H1 (cell line): ENCODE measurements at regions not wholly inside any gene's neighbourhood (a gene's known extent, or its start where the extent isn't known, plus 50 kb on each side); places are given as distances from the start of the nearest gene placed in this dataset.

ENCODE experiments used
- CTCF ChIA-PET: fragments of 300-600 bp; sonication (Branson Sonifier 250); formaldehyde crosslinking; loops from one replicate; lab custom pipeline; 2021; ENCODE audit not compliant: partially characterized antibody; lab: Charles Lee
- POLR2A ChIA-PET: fragments of 300-600 bp; sonication (Branson Sonifier 250); formaldehyde crosslinking; loops from one replicate; lab custom pipeline; 2021; ENCODE audit warnings: inconsistent platforms; ENCODE audit not compliant: partially characterized antibody; lab: Charles Lee
- DNase-seq, 2 experiments: peaks; one replicate each; pipeline versions ENCODE4 v3.0.0 to v3.0.0-alpha.2; 2010 to 2022; ENCODE audit warnings: low spot score in 2 of 2, low read depth in 1 of 2, mixed read lengths in 1 of 2
- FAIRE-seq: peaks from 2 replicates; lab custom pipeline; 2011; peaks lifted over from hg19 to GRCh38; lab: Jason Lieb, UNC
- H2AFZ ChIP-seq: 2 replicates; pipeline ENCODE4 v1.8.1; 2012; ENCODE audit warnings: low read length, inconsistent platforms
- H2AK5ac ChIP-seq: 2 replicates; pipeline ENCODE4 v1.6.1; 2013; ENCODE audit warnings: low read depth, low read length
- H2BK120ac ChIP-seq: replicated peaks from 2 replicates; pipeline ENCODE3; 2013; ENCODE audit warnings: low read depth, low read length, inconsistent platforms
- H2BK12ac ChIP-seq: 2 replicates; pipeline ENCODE4 v1.6.1; 2013; ENCODE audit warnings: low read depth, low read length
- H2BK15ac ChIP-seq: 2 replicates; pipeline ENCODE4 v1.6.1; 2013; ENCODE audit warnings: low read length
- H2BK20ac ChIP-seq: 2 replicates; pipeline ENCODE4 v1.6.1; 2013; ENCODE audit warnings: low read length
- H2BK5ac ChIP-seq: 2 replicates; pipeline ENCODE4 v1.6.1; 2013; ENCODE audit warnings: low read depth, low read length
- H3K14ac ChIP-seq: 2 replicates; pipeline ENCODE4 v1.6.1; 2013; ENCODE audit warnings: inconsistent platforms; ENCODE audit not compliant: insufficient read length
- H3K18ac ChIP-seq: 2 replicates; pipeline ENCODE4 v1.6.1; 2013; ENCODE audit warnings: low read length; ENCODE audit errors: extremely low read depth
- H3K23ac ChIP-seq: 2 replicates; pipeline ENCODE4 v1.6.1; 2013; ENCODE audit warnings: inconsistent platforms; ENCODE audit not compliant: insufficient read length
- H3K23me2 ChIP-seq: 2 replicates; pipeline ENCODE4 v1.6.1; 2013; ENCODE audit warnings: low read depth, low read length
- H3K27ac ChIP-seq: 2 replicates; pipeline ENCODE4 v1.6.1; 2011; ENCODE audit warnings: low read depth, low read length, inconsistent platforms
- H3K27me3 ChIP-seq, 4 experiments: replicated peaks in 1 of 4; 1 replicate in 1 of 4; 2 replicates in 3 of 4; pipeline versions ENCODE4 v1.6.1 to v1.8.1; 2011 to 2013; ENCODE audit warnings: low read length in 3 of 4, mild to moderate bottlenecking in 3 of 4, inconsistent platforms in 2 of 4, mixed read lengths in 2 of 4, moderate library complexity in 1 of 4; ENCODE audit not compliant: control insufficient read depth in 3 of 4, insufficient read depth in 3 of 4; ENCODE audit errors: extremely low read depth in 1 of 4
- H3K36me3 ChIP-seq, 4 experiments: 2 replicates each; pipeline versions ENCODE4 v1.6.1 to v1.8.1; 2011 to 2013; ENCODE audit warnings: mild to moderate bottlenecking in 4 of 4, low read length in 3 of 4, moderate library complexity in 2 of 4, control low read depth in 1 of 4, inconsistent platforms in 1 of 4; ENCODE audit not compliant: insufficient read depth in 4 of 4, control insufficient read depth in 2 of 4
- H3K4ac ChIP-seq: replicated peaks from 2 replicates; pipeline ENCODE3; 2013; ENCODE audit warnings: low read length, low read depth, mixed read lengths, inconsistent platforms; ENCODE audit not compliant: insufficient read length
- H3K4me1 ChIP-seq, 4 experiments: replicated peaks in 1 of 4; 1 replicate in 1 of 4; 2 replicates in 3 of 4; pipeline versions ENCODE4 v1.6.1 to v1.8.1; 2011 to 2013; ENCODE audit warnings: low read length in 3 of 4, inconsistent platforms in 2 of 4, mixed read lengths in 1 of 4; ENCODE audit not compliant: insufficient read depth in 4 of 4, control insufficient read depth in 3 of 4
- H3K4me2 ChIP-seq, 2 experiments: 2 replicates each; pipeline versions ENCODE4 v1.6.1 to v1.8.1; 2011 to 2013; ENCODE audit warnings: low read depth in 2 of 2, low read length in 2 of 2, control low read depth in 1 of 2, inconsistent platforms in 1 of 2, mild to moderate bottlenecking in 1 of 2; ENCODE audit not compliant: insufficient read depth in 1 of 2
- H3K4me3 ChIP-seq, 4 experiments: fragments of 200-600, 300-600 bp in 1 of 4; sonication (generic), shearing (Covaris generic), sonication (Bioruptor Twin) in 1 of 4; 2 replicates each; pipeline versions ENCODE4 v1.5.1 to v1.8.1; 2011 to 2016; ENCODE audit warnings: low read length in 4 of 4, low read depth in 3 of 4, control low read depth in 2 of 4, inconsistent platforms in 2 of 4, mild to moderate bottlenecking in 2 of 4, mixed read lengths in 1 of 4, moderate library complexity in 1 of 4; ENCODE audit not compliant: insufficient read depth in 2 of 4; ENCODE audit errors: extremely low read depth in 1 of 4
- H3K56ac ChIP-seq: replicated peaks from 2 replicates; pipeline ENCODE3; 2013; ENCODE audit warnings: low read depth, mild to moderate bottlenecking, mixed read lengths, low read length, inconsistent platforms; ENCODE audit not compliant: insufficient read length
- H3K79me1 ChIP-seq: 2 replicates; pipeline ENCODE4 v1.6.1; 2013; ENCODE audit warnings: low read depth, low read length, control low read depth
- H3K79me2 ChIP-seq, 2 experiments: 2 replicates each; pipeline versions ENCODE4 v1.6.1 to v1.8.1; 2012 to 2013; ENCODE audit warnings: low read length in 2 of 2, mild to moderate bottlenecking in 2 of 2, inconsistent platforms in 1 of 2; ENCODE audit not compliant: insufficient read depth in 2 of 2, control insufficient read depth in 1 of 2
- H3K9ac ChIP-seq, 4 experiments: replicated peaks in 1 of 4; 1 replicate in 1 of 4; 2 replicates in 3 of 4; pipeline versions ENCODE4 v1.6.1 to v1.8.1; 2011 to 2013; ENCODE audit warnings: low read depth in 3 of 4, low read length in 3 of 4, control low read depth in 2 of 4, mild to moderate bottlenecking in 2 of 4, moderate library complexity in 2 of 4, inconsistent platforms in 1 of 4; ENCODE audit errors: extremely low read depth in 1 of 4
- H3K9me3 ChIP-seq, 2 experiments: 2 replicates each; pipeline versions ENCODE4 v1.6.1 to v1.8.1; 2012 to 2013; ENCODE audit warnings: mild to moderate bottlenecking in 2 of 2, moderate library complexity in 2 of 2, control low read depth in 1 of 2, inconsistent platforms in 1 of 2, low read depth in 1 of 2, low read length in 1 of 2, mixed read lengths in 1 of 2; ENCODE audit not compliant: insufficient read depth in 2 of 2
- H4K20me1 ChIP-seq, 2 experiments: replicated peaks in 1 of 2; 2 replicates each; pipeline versions ENCODE3 to v1.8.1; 2011 to 2013; ENCODE audit warnings: inconsistent platforms in 2 of 2, low read length in 2 of 2, mild to moderate bottlenecking in 1 of 2; ENCODE audit not compliant: insufficient read depth in 2 of 2, control insufficient read depth in 1 of 2
- H4K5ac ChIP-seq: 2 replicates; pipeline ENCODE4 v1.6.1; 2013; ENCODE audit warnings: low read length, low read depth, mixed read lengths, inconsistent platforms; ENCODE audit not compliant: insufficient read length
- H4K8ac ChIP-seq: 2 replicates; pipeline ENCODE4 v1.8.0; 2013; ENCODE audit warnings: mild to moderate bottlenecking, moderate library complexity, low read length, inconsistent platforms; ENCODE audit not compliant: insufficient read depth; ENCODE audit errors: extremely low read depth
- H4K91ac ChIP-seq: replicated peaks from 2 replicates; pipeline ENCODE3; 2013; ENCODE audit warnings: low read length, mixed read lengths, inconsistent platforms; ENCODE audit not compliant: insufficient read length
- GTF2F1 ChIP-seq: IDR thresholded peaks from 2 replicates; pipeline ENCODE4 v1.6.1; 2012; ENCODE audit warnings: low read depth, low read length, improper control_type of control experiment, borderline replicate concordance
- KDM4A ChIP-seq: IDR thresholded peaks from one replicate; pipeline ENCODE4 v1.7.1; 2012; ENCODE audit warnings: low read depth, mild to moderate bottlenecking, moderate library complexity, low read length, inconsistent platforms; ENCODE audit not compliant: severe bottlenecking
- WGBS, 2 experiments: shearing (Covaris generic) in 1 of 2; methylation state at CpG; one replicate each; pipeline versions ENCODE4 v1.1.6 to v1.1.7; 2013 to 2015; ENCODE audit warnings: low lambda C conversion rate in 2 of 2, mixed read lengths in 2 of 2, inconsistent platforms in 1 of 2, low coverage in 1 of 2, missing lambda C conversion rate in 1 of 2; ENCODE audit not compliant: insufficient replicate concordance in 2 of 2, insufficient coverage in 1 of 2, insufficient read length in 1 of 2; ENCODE audit errors: extremely low coverage in 1 of 2, missing lambda C conversion rate in 1 of 2; 5-methylcytosine and 5-hydroxymethylcytosine counted together

- POLR2A ChIA-PET: no interaction called here
- no peak overlapping the region for H2BK120ac ChIP-seq
- no peak for DNase-seq
These were observed 1584.3 kb downstream of the STIM2 start for GRCh38 chr4:28444886-28445496.

More at GRCh38 chr4:28444886-28445496, 1584.3 kb downstream of the STIM2 start:
- WGBS, 2 experiments: 90% methylated on average over 3 of the region's 3 CpGs; no CpG with 5 or more reads in 1 of the 2 experiments
- Histone ChIP-seq H2BK15ac (no peak overlapping the region), H4K20me1 (no peaks in the 10 kb centered on the region), H3K23ac (no peak overlapping the region), H3K4ac (no peak overlapping the region), H3K79me1 (no peaks in the 10 kb centered on the region), H3K4me3 (no peak overlapping the region), H3K79me2 (no peaks in the 10 kb centered on the region), H3K23me2 (no peaks in the 10 kb centered on the region), H3K56ac (no peak overlapping the region), H2BK20ac (no peak overlapping the region), H3K14ac (no peak overlapping the region), H3K4me2 (no peak overlapping the region), H2BK5ac (no peak overlapping the region), H4K5ac (no peak overlapping the region), H2BK12ac (no peak overlapping the region), H3K9ac (no peak overlapping the region), H2AK5ac (no peak overlapping the region), H4K8ac (no peak overlapping the region), H3K36me3 (no peaks in the 10 kb centered on the region), H3K9me3 (no peaks in the 10 kb centered on the region), H4K91ac (no peak overlapping the region), H3K4me1 (peaks cover 0 to 3% (median 0%) of the 10 kb centered on the region in 4 experiments; a peak in 3 of 7 replicates), H3K27ac (no peak overlapping the region), H3K27me3 (no peaks in the 10 kb centered on the region), H3K18ac (no peak overlapping the region), H2AFZ (no peak overlapping the region)
- TF ChIP-seq KDM4A (no peak), GTF2F1 (no peak)
- FAIRE-seq: no peak
- CTCF ChIA-PET: interaction anchor here (0.8 to 1.1 kb wide), 2 partner anchors 14 to 17 kb away, joined by 3 read pairs; no protein-coding TSS in a partner anchor
